Mammary epithelial cell (primary cell): ENCODE measurements at regions not wholly inside any gene's neighbourhood (a gene's known extent, or its start where the extent isn't known, plus 50 kb on each side); places are given as distances from the start of the nearest gene placed in this dataset.

Experiments
- EZH2 ChIP-seq: IDR thresholded peaks from 2 replicates; pipeline ENCODE4 v1.6.1; 2012; ENCODE audit warnings: low read length, inconsistent platforms, borderline replicate concordance
- TF ChIP-seq, protein P1 (sequence below), 2 donors: IDR thresholded peaks in 1 of 2; conservative IDR thresholded peaks in 1 of 2; 2 replicates each; pipeline ENCODE4 v1.5.1; 2011 to 2012; ENCODE audit warnings: inconsistent platforms in 2 of 2, low read length in 2 of 2, mild to moderate bottlenecking in 2 of 2, control low read depth in 1 of 2, low read depth in 1 of 2; ENCODE audit not compliant: insufficient read depth in 1 of 2; ENCODE audit errors: extremely low read depth in 1 of 2

DNA sequence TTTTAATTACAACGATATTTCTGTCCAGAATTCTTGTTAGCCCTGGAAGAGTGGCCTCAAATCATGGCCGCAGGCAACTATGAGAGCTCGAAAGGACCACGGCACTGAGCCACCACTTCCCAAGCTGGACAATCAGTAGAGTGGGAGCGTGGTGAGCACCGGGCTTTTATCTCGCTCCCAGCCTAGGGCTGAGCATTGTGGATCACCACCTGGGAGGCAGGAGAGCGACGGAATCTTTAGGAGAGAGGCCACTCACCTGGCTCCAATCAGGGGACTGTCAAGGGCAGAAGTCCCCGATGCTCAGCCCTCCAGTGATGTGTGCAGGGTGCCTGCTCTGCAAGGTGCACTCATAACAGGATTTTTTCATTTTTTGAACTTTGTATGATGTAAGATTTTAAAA is 377.1 kb upstream of the B3GAT1 start:
- TF ChIP-seq, protein P1, sequence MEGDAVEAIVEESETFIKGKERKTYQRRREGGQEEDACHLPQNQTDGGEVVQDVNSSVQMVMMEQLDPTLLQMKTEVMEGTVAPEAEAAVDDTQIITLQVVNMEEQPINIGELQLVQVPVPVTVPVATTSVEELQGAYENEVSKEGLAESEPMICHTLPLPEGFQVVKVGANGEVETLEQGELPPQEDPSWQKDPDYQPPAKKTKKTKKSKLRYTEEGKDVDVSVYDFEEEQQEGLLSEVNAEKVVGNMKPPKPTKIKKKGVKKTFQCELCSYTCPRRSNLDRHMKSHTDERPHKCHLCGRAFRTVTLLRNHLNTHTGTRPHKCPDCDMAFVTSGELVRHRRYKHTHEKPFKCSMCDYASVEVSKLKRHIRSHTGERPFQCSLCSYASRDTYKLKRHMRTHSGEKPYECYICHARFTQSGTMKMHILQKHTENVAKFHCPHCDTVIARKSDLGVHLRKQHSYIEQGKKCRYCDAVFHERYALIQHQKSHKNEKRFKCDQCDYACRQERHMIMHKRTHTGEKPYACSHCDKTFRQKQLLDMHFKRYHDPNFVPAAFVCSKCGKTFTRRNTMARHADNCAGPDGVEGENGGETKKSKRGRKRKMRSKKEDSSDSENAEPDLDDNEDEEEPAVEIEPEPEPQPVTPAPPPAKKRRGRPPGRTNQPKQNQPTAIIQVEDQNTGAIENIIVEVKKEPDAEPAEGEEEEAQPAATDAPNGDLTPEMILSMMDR (conservative IDR thresholded peaks at IDR 0.05 in 1 of 2, IDR thresholded peaks at IDR 0.05 in 1 of 2; ENCODE audit: extremely low read depth in 1 of 2, insufficient read depth in 1 of 2, low read depth in 1 of 2, low read length in 2 of 2) = no peak
- TF ChIP-seq EZH2 = no peak
